HG03354 (cell line): ENCODE measurements at regions not wholly inside any gene's neighbourhood (a gene's known extent, or its start where the extent isn't known, plus 50 kb on each side); places are given as distances from the start of the nearest gene placed in this dataset.
"Not testable (repeated sequence)": the region's sequence is repeated elsewhere in the genome, so short reads cannot be mapped to it uniquely, and the experiment has no call there.

ENCODE experiments used
- ATAC-seq: cut with Tn5 transposase; IDR thresholded peaks from one replicate; pipeline ENCODE4 v1.9.1; 2021; ENCODE audit warnings: mild to moderate bottlenecking; ENCODE audit not compliant: unreplicated experiment, poor library complexity, severe bottlenecking

DNA sequence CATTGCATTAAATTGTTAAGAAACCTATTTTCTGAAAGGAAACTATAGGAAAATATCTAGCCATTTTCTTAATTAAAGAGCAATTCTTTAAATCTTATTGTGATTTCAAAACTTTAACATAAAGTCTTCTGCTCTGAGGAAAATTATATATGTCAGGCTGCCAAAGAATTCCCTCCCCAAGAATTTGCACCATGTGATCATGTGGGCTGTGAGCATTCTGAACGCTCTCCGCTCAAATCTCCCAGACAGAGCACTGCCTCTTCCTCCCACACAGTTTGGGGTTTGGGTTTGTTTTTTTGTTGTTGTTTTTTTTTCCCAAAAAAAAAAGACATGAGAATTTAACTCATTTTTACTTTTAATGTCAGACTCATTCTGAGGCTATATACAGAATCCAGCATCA lies 155.9 kb upstream of the PALMD start:
- ATAC-seq = no peak

DNA sequence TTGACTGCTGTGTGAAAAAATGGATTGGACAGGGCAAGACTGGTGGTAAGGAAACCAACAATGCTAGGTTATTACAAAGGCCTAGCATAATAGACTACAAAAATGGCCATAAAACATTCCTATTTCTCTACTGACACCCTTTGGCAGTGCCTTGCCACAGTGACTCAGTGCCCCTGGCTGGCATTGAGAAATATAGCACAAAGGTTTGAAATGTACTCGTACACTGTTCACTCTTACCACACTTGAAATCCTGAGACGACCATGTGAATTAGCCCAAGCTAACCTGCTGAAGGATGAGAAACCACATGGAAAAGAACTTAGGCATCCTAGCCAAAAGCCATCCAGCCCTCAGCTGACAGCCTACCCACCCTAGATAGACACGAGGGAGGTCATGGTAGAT lies 149.8 kb upstream of the PALMD start:
- ATAC-seq = no peak

DNA sequence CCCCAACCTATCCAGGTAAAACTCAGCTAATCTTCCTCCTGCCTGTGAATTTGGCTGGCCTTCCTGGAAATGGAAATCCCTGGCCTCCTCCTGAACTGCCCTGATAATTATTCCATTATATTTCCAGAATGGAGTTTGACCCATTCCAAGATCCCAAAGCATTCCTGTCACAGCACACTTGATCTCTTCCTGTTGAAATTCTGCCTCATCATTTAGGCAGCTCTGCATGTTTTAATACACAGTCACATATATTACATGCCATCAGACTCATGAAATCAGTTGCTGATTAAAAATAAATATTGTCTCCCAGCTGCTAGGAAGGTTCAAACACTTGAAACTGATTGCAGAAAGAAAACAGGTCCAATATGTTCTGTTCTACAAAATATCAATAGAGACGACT lies 148.2 kb upstream of the PALMD start:
- no peak for ATAC-seq

DNA sequence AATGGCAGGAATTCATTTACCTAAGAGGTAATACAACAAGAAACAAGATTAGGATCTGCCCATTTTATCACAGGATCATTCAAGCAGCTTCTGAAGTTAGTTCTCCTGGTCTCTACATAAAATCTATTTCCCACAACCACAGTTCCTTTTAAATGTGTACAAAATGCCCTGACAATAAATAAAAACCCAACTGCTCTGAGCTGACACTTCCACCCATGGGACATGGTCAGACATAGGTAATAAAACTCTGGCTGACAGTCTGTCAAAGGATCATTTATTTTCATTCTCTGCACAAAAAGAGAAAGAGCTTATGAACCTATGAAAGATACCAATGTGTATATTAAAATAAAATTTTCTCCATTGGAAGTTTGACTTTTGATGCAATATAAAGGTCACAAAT lies 145.4 kb upstream of the PALMD start:
- no peak for ATAC-seq

DNA sequence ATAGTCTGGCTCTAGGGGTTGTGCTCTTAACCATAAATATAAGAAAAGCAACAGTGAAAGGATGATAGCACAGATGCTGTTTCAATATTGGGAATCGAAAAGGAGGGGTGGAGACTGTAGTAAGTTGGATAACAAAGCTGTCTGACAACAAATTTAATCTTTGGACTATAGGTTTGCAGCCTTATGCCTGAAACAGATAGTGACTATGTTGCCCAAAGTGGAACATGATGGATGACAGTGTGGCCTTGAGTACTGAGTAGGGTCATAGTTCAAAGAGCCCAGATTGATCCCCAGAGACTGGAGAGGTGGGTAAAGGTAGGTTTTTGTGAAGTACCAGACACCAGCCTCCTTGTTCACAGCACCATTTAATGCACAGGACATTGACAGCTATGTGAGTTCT lies 144.0 kb upstream of the PALMD start:
- ATAC-seq = no peak

DNA sequence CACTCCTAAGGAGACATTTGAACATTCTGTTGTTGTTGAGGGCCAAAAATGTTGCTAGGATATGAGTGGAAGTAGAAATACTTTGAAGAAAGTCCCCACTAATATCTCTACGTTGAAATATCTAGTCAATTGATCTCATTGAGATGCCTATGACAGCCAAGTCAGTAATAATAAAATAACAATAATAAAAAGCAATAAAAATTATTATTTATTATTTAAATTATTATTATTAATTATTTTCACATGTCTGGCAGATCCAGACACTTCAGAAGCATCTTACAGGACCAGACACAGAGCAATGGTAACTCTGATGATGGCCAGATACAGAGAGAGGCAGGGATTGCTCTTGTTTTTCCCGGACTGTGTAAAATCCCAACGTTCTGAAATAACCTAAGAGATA lies 143.5 kb upstream of the PALMD start:
- no peak for ATAC-seq

DNA sequence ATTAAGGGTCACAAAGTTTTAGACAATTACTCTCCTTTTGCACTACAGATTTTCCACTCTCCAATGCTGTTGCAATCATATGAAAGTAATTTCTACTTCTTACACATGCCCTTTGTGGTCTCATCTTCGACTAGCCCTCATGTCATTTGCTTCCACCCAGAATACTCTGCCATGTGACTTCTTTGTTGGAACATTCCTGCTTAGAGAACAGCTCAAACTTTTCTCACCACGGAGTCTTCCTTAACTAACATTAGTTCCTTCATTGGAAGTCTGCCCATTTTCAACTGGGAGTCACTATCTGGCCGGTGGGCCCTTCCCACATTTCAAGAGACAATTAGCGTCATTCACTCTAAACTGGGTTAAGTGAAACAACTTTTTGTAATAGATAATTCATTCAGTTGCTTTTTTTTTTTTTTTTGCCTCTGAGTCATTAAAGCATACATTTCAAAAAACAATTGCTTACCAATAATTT lies 142.6 kb upstream of the PALMD start:
- no peak for ATAC-seq

DNA sequence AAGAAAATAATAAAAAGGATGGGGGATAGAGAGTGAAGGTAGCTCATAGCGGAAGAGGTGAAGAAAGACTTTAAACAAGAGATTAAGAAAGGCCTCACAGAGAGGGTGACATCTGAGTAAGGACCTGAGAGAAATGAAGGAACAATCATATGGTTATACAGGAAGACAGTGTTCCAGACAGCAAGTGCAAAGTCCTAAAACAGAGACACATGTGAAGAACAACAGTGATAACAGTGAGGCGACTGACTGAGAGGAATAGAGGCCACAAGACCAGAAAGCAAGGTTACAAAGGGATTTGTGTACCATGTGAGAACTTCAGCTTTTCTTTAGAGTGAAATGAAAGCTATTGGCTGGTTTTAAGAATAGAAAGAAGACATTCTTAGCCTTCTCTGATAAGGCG lies 141.6 kb upstream of the PALMD start:
- ATAC-seq = no peak

DNA sequence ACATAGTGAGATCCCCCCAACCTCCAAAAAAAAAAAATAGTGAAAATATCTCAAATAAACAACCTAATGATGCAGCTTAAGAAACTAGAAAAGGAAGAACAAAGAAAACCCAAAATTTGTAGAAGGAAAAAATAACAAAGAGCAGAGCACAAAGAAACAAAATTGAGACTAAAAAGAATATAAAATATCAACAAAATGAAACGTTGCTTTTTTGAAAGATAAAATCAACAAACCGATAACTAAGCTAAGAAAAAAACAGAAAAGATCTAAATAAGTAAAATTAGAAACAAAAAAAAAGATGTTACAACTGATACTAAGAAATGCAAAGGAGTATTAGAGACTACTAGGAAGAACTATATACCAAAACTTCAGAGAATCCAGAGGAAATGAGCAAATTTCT lies 139.3 kb upstream of the PALMD start:
- ATAC-seq = no peak

DNA sequence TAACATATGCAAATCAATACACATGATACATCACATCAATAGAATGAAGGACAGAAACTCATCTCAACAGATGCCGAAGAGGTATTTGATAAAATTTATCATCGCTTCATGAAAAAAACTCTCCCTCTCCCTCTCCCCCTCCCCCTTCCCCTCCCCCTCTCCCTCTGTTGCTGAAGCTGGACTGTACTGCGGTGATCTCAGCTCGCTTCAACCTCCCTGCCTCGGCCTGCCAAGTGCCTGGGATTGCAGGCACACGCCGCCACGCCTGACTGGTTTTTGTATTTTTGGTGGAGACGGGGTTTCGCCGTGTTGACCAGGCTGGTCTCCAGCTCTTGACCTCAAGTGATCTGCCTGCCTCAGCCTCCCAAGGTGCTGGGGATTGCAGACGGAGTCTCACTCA lies 138.5 kb upstream of the PALMD start:
- not testable (repeated sequence) for ATAC-seq

DNA sequence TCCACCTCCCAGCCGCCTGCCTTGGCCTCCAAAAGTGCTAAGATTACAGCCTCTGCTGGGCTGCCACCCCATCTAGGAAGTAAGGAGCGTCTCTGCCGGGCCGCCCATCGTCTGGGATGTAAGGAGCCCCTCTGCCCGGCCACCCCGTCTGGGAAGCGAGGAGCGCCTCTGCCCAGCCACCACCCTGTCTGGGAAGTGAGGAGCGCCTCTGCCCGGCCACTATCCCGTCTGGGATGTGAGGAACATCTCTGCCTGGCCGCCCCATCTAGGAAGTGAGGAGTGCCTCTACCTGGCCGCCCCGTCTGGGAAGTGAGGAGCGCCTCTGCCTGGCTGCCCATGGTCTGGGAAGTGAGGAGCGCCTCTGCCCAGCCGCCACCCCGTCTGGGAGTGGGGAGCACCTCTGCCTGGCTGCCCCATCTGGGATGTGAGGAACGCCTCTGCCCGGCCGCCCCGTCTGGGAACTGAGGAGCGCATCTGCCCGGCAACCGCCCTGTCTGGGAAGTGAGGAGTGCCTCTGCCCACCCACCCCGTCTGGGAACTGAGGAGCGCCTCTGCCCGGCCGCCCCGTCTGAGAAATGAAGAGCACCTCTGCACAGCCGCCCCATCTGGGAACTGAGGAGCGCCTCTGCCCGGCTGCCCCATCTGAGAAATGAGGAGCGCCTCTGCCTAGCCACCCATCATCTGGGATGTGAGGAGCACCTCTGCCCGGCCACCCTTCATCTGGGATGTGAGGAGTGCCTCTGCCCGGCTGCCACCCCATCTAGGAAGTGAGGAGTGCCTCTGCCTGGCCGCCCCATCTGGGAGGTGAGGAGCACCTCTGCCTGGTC lies 137.8 kb upstream of the PALMD start:
- no peak for ATAC-seq

DNA sequence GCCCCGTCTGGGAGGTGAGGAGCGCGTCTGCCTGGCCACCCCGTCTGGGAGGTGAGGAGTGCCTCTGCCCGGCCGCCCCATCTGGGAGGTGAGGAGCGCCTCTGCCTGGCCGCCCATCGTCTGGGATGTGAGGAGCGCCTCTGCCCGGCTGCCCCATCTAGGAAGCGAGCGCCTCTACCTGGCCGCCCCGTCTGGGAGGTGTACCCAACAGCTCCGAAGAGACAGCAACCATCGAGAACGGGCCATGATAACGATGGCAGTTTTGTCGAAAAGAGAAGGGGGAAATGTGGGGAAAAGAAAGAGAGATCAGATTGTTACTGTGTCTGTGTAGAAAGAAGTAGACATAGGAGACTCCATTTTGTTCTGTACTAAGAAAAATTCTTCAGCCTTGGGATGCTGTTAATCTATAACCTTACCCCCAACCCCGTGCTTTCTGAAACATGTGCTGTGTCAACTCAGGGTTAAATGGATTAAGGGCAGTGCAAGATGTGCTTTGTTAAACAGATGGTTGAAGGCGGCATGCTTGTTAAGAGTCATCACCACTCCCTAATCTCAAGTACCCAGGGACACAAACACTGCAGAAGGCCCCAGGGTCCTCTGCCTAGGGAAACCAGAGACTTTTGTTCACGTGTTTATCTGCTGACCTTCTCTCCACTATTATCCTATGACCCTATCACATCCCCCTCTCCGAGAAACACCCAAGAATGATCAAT lies 137.0 kb upstream of the PALMD start:
- not testable (repeated sequence) for ATAC-seq

DNA sequence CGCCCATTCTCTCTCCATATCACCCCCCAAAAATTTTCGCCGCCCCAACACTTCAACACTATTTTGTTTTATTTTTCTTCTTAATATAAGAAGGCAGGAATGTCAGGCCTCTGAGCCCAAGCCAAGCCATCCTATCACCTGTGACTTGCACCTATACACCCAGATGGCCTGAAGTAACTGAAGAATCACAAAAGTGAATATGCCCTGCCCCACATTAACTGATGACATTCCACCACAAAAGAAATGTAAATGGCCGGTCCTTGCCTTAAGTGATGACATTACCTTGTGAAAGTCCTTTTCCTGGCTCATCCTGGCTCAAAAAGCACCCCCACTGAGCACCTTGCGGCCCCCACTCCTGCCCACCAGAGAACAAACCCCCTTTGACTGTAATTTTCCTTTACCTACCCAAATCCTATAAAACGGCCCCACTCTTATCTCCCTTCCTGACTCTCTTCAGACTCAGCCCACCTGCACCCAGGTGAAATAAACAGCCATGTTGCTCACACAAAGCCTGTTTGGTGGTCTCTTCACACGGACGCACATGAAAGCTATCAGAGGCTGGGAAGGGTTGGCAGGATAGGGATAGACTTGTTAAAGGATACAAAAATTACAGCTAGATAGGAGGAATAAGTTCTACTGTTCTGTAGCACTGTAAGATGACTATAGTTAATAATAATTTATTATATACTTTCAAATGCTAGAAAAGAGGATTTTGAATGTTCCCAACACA lies 130.9 kb upstream of the PALMD start:
- ATAC-seq = not testable (repeated sequence)

DNA sequence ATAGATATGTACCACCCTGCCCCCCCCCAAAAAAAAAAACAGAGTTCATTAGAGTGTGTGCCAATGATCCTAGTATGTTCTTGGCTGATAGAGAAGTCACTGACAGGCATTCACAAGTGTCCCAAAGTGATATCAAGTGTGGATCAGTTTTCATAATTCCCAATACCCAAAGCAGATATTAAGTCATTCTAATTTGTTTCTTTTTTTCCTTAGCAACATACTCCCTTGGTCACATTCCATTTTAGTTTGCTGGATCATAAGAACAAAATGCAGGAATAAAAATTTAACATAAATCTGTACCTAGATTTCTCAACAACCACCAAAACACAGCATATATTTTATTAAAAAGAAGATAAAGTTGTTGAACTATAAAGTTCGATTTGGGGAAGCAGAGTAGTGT lies 129.8 kb upstream of the PALMD start:
- ATAC-seq = no peak

DNA sequence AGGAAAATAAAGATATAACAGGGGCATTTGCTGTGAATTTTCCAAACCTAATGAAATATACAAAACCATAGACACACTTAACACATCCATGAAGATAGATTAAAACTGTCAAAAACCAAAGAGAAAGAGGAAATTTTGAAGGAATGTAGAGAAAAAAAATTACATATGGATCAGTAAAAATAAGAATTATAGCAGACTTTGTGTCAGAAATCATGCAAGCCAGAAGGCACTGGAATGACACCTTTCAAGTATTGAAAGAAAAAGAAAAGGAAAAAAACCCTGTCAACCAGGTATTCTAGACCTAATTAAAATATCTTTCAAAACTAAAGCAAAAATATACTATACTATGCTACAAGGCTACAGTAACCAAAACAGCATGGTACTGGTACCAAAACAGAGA lies 125.8 kb upstream of the PALMD start:
- ATAC-seq = no peak

DNA sequence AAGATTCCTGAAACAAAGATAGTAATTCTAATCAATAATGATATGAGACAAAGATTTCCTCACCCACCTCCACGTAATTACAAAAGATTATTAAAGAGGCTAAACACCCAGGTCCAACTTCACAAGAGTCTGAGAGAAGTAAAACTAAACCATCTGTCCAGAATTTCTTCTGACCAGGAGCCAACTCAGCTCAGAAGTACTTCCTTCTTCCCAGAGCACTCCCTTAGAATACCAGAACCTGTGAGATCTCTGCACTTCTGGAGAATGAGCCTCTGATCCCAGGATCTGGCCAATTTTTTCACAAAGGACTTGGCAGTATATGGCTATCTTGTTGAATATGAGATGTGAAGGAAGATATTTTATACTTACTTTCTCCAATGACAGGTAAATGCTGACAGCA lies 120.6 kb upstream of the PALMD start:
- ATAC-seq = no peak

DNA sequence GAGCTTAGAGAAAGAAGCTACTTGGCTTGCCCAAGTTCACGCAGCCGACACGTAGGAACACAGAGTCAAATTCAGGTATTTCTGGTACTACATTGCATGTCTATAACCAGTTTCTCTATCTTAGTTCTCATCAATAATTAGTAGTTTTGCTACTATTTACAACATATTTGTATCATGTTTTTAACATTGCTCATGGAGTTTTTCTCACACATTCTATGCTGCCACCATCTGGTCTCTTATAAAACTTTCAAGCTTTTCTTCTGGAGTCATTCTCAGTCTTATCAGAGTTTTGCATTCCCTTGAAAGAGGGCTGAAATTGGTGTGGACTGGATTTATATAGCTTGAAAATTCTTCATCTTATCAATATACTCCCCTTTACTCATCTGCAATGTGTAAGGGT lies 118.8 kb upstream of the PALMD start:
- ATAC-seq = no peak

DNA sequence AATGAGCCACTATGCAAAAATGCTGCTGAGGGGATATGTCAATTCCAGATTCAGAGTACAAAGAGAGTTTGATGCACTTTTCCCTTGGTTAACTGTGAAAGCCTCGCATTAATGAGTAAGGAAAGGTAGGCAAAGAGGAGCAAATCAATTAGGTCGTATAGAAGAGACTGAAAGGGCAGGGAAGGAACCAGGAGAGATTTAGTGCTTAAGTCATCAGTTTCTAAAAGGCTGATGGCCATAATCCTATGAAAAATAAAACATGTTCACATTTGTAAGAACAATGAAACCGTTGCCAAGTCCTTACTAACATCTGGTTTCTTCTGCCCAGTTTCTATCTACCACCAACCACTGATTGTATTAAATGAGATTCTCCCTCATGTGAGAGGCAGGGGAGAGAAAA lies 118.4 kb upstream of the PALMD start:
- ATAC-seq = no peak

DNA sequence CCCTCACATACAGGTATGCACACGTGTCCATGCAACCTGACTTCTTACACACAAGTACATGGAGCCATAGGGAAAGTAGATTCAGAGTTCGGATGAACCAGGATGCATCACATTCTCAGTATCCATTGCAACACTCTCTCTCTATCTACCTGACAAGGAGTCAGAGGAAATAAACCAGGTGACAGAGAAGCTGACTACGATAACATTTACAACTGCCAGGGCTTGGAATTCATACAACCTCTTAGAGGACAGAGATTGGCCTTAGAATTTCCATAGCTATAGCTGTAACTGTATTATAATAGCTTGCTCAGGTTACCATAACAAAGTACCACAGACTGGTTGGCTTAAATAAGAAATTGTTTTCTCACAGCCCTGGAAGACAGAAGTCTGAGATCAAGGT lies 116.9 kb upstream of the PALMD start:
- ATAC-seq = no peak

DNA sequence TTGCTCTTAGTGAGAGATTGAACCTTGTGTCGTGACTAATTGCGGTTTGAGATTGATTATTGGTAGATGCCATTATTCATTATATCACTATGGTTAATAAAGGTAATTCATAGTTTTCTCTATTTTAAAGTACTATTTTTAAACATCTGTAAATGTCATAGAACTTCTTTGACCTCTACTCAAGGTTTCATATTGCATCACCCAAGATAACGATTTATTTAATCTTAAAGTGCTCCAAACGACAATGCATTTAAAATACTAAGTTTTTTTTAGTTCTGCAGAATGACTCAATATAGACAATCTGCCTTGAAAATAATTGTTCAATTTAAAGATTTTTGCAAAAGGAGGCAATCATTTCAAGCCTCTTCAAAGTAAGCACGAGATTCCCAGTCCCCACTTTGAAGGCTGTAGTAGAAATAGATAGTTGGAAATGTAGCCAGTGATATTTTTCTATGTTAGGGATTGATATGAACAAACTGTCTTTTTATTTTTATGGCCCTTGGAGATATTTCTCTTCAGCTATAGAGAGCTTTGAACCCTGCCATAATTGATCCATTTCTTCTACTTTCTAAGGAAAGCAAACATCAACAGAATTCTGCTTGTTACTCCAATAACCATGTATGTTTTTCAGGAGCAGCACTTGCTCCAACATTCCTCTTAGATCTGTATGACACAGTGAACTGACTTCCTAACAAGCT lies 114.2 kb upstream of the PALMD start:
- no peak for ATAC-seq
